Right cardiac atrium (tissue), 5 donors: ENCODE measurements at regions not wholly inside any gene's neighbourhood (a gene's known extent, or its start where the extent isn't known, plus 50 kb on each side); places are given as distances from the start of the nearest gene placed in this dataset.
A peak's percentile ranks its signal among the peaks of the same experiment; 100 is the strongest.

Experiments used
- ATAC-seq, 2 donors: fragments of 200-7000 bp; cut with Tn5 transposase; one replicate each; pipeline versions ENCODE4 v1.8.0 to v1.9.1; 2020; ENCODE audit warnings: moderate library complexity in 2 of 2, mild to moderate bottlenecking in 1 of 2
- DNase-seq, 3 donors: peaks; one replicate each; pipeline ENCODE4 v3.0.0-alpha.2; 2020
- H3K27ac ChIP-seq: one replicate; pipeline ENCODE4 v1.5.1; 2013; ENCODE audit warnings: mild to moderate bottlenecking, low read length, control low read depth, moderate library complexity
- H3K27me3 ChIP-seq: one replicate; pipeline ENCODE4 v1.6.1; 2013; ENCODE audit not compliant: control insufficient read depth, insufficient read depth
- H3K4me1 ChIP-seq: one replicate; pipeline ENCODE4 v1.6.1; 2013; ENCODE audit warnings: low read length; ENCODE audit not compliant: control insufficient read depth, insufficient read depth
- H3K4me3 ChIP-seq: one replicate; pipeline ENCODE4 v1.5.1; 2013; ENCODE audit warnings: low read length, control low read depth
- H3K9me3 ChIP-seq: one replicate; pipeline ENCODE4 v1.6.1; 2013; ENCODE audit warnings: low read length; ENCODE audit not compliant: control insufficient read depth
- WGBS: extraction: QIAGEN DNeasy Blood & Tissue Kit; methylation state at CpG from one replicate; pipeline ENCODE4 v1.1.7; 2013; 5-methylcytosine and 5-hydroxymethylcytosine counted together
- intact Hi-C, 4 donors: fragments of 100-400 bp; cut with DNase I; formaldehyde crosslinking; loops; one replicate each; pipeline versions ENCODE4 v1.11.0 to v1.14.0; 2022 to 2023
- donor health status: healthy with polysubstance abuse.
- donor health status: DM: no; HTN: yes; CAD: no.
- donor health status: DM: no; HTN: no; CAD: no.
- donor health status: DM: no; HTN: yes; CAD: no; lungs with severe emphysema.
- donor health status: DM: yes; HTN: yes; CAD: no.

DNA sequence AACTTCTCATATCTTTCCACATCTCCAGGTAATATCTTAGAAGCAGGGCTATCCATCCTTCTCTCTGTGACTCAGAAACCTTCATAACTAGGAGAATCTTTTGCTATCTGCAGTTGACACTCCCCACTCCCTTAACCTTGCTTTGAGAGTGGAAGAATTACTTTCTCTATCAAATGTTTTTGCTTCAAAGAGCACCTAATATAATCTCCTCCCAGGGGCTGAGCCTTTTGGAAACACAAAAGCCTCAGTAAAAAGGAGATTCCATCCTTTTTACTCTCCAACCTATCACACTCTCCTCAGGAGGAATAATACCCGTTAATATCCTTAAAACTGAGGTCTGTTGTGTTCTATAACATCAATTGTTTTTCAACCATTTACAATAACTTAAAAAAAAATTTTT lies 94.9 kb upstream of the DNAJC10 start:
- intact Hi-C loops, result no loop called here
- no peaks in the 10 kb centered on the region for H3K9me3 ChIP-seq
- ATAC-seq (no peak), DNase-seq (no peak)
- no peaks in the 10 kb centered on the region for H3K27me3 ChIP-seq
- H3K27ac ChIP-seq, result no peak overlapping the region
- no peaks in the 10 kb centered on the region for H3K4me1 ChIP-seq
- WGBS, result 74% methylated on average over 1 of the region's 1 CpG
- H3K4me3 ChIP-seq, result no peak overlapping the region

DNA sequence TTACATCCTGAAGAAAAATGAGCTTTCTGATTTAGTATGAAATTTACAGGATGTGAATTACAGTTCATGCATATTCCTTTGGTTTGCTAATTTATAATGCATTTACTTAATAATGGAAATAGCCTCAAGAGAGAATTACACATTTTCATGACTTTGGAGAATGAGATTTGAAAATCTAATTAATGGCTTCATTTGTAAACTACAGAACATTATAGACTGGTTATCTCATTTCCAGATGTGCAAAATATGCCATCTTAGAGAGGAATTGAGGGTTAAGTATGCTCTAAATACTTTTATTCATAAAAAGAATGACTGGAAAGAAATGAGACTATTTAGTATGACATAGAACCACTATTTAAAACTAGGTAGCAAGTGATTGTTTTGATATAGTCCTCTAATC lies 94.2 kb upstream of the DNAJC10 start:
- no peaks in the 10 kb centered on the region for H3K9me3 ChIP-seq
- no peak overlapping the region for H3K27ac ChIP-seq
- no peaks in the 10 kb centered on the region for H3K4me1 ChIP-seq
- no peak for DNase-seq
- H3K27me3 ChIP-seq, result no peaks in the 10 kb centered on the region
- intact Hi-C loops, result no loop called here
- no peak for ATAC-seq
- no peak overlapping the region for H3K4me3 ChIP-seq

DNA sequence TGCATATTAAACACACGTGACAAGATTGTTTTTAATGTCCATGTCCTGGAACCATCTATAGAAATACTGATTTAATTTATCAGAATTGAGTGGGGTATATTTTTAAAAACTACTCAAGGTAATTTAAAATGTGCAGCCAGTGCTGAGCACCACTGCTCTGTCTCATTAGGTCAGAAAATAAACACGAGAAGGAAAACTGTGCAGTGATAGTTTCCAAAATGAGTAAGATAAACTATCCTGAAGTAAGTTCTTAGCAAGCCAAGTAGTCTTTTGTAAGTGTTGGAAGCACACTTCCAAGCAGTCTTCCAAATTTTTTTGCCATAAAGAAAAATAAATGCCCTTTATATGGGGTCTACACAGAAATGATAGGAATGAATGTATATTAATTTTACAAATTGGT lies 93.8 kb upstream of the DNAJC10 start:
- Histone ChIP-seq H3K27me3 (no peaks in the 10 kb centered on the region), H3K9me3 (no peaks in the 10 kb centered on the region), H3K4me3 (no peak overlapping the region), H3K27ac (no peak overlapping the region), H3K4me1 (no peaks in the 10 kb centered on the region)
- DNase-seq (no peak), ATAC-seq (peak; percentile 44 to 61)
- intact Hi-C loops, result no loop called here
- 51% methylated on average over 2 of the region's 2 CpGs for WGBS

DNA sequence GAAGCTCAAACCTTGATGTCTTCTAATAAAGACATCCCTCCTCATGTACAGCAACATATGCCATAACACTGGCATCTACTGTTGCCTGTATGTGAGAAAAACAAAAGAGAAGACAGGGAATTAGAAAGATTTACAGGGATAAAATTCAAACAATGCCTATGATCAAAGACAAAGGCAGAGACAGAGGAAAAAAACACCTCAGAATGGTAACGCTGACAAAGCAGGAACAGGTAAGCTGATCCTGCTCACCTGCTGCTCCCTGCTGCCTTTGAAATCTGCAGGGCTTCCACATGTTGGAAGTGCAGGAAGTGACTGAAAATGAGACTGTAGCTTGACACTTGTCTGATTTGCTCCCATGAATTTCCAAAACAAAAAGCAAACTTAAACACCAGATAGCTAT lies 90.2 kb upstream of the DNAJC10 start:
- no peak overlapping the region for H3K4me3 ChIP-seq
- 78% methylated on average over 1 of the region's 1 CpG for WGBS
- intact Hi-C loops, result no loop called here
- DNase-seq, result no peak
- H3K9me3 ChIP-seq, result no peaks in the 10 kb centered on the region
- no peak overlapping the region for H3K27ac ChIP-seq
- H3K4me1 ChIP-seq, result no peaks in the 10 kb centered on the region
- ATAC-seq, result no peak
- no peaks in the 10 kb centered on the region for H3K27me3 ChIP-seq

DNA sequence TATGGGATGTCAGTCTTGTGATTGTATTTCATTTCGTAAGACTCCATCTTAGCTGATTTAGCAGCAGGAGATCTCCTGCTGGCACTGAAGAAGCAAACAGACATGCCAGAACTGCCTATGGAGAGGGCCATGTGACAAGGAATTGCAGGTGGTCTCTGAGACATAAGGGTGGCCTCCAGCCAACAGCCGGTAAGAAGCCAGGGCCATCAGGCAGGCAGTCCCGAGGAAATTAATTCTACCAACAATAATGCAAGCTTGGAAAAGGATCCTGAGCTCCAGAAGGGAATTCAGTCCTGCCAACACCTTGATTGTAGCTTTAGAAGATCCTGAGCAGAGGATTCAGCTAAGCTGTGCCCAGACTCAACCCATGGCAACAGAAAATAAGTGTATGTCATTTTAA lies 87.1 kb upstream of the DNAJC10 start:
- no peak for DNase-seq
- H3K27me3 ChIP-seq, result no peaks in the 10 kb centered on the region
- H3K9me3 ChIP-seq, result no peaks in the 10 kb centered on the region
- no peaks in the 10 kb centered on the region for H3K4me1 ChIP-seq
- intact Hi-C loops, result no loop called here
- H3K4me3 ChIP-seq, result no peak overlapping the region
- 68% methylated on average over 3 of the region's 3 CpGs for WGBS
- no peak for ATAC-seq
- no peak overlapping the region for H3K27ac ChIP-seq

DNA sequence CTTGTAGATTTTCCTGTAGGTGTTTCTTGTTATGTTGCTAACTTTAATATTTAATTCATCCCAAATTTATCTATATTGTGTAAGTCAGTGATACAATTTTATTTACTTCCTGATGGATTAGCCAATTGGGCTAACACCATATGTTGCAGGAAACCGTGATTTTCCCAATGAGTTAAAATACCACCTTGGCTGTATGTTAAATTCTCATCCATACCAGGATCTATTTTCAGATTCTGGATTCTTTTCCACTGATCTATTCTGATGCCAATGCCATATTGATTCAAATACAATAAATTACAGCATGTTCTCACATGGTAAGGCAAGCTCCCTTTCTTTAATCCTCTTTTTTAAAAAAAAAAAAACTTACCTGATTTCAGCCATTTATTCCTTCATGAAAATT lies 85.8 kb upstream of the DNAJC10 start:
- no peak overlapping the region for H3K4me3 ChIP-seq
- DNase-seq, result no peak
- H3K4me1 ChIP-seq, result no peaks in the 10 kb centered on the region
- WGBS, result 96% methylated on average over 1 of the region's 1 CpG
- no peak overlapping the region for H3K27ac ChIP-seq
- H3K27me3 ChIP-seq, result no peaks in the 10 kb centered on the region
- no peaks in the 10 kb centered on the region for H3K9me3 ChIP-seq
- intact Hi-C loops, result no loop called here
- ATAC-seq, result no peak

DNA sequence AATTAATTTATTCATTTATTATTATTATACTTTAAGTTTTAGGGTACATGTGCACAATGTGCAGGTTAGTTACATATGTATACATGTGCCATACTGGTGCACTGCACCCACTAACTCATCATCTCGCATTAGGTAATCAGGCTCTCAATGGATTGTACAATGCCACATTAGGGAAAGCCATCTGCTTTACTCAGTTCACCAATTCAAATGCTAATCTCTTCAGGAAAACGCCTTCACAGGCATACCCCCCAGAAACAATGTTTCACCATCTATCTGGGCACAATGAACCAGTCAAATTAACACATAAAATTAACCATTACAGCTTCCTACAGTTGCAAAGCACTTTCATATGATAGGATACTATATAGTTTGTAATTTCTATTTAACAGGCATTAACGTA lies 84.8 kb upstream of the DNAJC10 start:
- no peak for DNase-seq
- WGBS, result 82% methylated on average over 3 of the region's 3 CpGs
- no peak for ATAC-seq
- Histone ChIP-seq H3K9me3 (no peaks in the 10 kb centered on the region), H3K4me3 (no peak overlapping the region), H3K27me3 (no peaks in the 10 kb centered on the region), H3K27ac (no peak overlapping the region), H3K4me1 (no peaks in the 10 kb centered on the region)
- intact Hi-C loops, result no loop called here

DNA sequence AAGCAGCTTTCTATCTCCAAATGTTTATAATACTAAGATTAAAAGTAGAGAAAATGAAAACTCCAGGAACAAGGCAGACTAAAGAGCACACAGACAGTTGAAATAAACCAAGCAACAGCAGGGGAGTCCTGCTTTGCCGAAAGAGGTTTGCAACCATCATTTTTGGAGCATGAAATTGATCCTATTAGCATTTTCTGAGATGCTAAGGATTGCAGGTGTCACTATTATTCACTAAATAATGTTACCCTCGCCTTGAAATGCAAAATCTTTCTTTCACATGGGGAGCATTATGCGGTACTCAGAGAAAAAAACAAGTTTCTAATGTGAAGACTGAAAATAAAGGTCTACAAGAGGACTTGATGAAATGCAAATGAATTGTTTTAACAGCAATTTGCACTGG lies 81.7 kb upstream of the DNAJC10 start:
- Histone ChIP-seq H3K4me1 (no peaks in the 10 kb centered on the region), H3K27me3 (no peaks in the 10 kb centered on the region), H3K9me3 (no peaks in the 10 kb centered on the region), H3K4me3 (no peak overlapping the region), H3K27ac (no peak overlapping the region)
- intact Hi-C loops, result no loop called here
- no peak for ATAC-seq
- no peak for DNase-seq
- 90% methylated on average over 3 of the region's 3 CpGs for WGBS

DNA sequence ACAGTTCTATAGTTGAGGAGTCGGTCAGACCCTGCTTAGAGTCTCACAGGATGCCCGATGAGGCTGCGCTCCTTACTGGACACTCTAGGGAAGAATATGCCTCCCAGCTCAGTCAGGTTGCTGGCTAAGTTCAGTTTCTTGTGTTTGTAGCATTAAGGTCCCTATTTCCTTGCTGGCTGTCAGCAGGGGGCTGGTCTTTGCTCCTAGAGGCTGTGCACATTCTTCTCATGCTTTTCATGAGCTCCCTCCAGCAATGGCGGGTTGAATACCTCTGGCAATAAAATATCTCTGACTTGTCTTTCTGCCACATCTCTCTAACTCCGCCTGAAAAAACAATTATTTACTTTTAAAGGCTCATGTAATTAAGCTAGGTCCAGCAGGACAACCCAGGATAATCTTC lies 79.4 kb upstream of the DNAJC10 start:
- no peaks in the 10 kb centered on the region for H3K4me1 ChIP-seq
- no peaks in the 10 kb centered on the region for H3K9me3 ChIP-seq
- intact Hi-C loops, result no loop called here
- DNase-seq (no peak), ATAC-seq (no peak)
- no peak overlapping the region for H3K4me3 ChIP-seq
- no peaks in the 10 kb centered on the region for H3K27me3 ChIP-seq
- WGBS, result 69% methylated on average over 5 of the region's 5 CpGs
- no peak overlapping the region for H3K27ac ChIP-seq

DNA sequence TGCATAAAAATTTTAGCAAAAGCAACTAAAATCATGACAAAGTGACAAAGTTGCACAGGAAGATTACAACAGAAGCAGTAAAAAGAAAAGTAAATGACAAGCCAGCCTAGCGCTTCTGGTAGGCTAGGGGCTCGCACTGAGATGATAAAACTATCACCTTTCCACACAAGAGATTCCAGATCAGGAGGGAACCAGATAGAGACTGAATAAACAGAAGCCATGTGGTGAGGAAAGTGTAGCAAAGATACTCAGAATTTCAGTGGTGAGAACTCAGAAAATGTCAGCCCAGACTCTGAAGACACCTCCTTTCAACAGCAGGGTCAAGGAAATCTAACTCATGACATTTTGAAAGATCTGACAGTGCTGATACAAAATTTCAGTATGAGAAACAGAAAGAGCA lies 77.4 kb upstream of the DNAJC10 start:
- intact Hi-C loops, result no loop called here
- Histone ChIP-seq H3K27ac (no peak overlapping the region), H3K4me1 (no peaks in the 10 kb centered on the region), H3K27me3 (no peaks in the 10 kb centered on the region), H3K9me3 (no peaks in the 10 kb centered on the region), H3K4me3 (no peak overlapping the region)
- ATAC-seq, result no peak
- no peak for DNase-seq
- WGBS, result 91% methylated on average over 2 of the region's 2 CpGs

DNA sequence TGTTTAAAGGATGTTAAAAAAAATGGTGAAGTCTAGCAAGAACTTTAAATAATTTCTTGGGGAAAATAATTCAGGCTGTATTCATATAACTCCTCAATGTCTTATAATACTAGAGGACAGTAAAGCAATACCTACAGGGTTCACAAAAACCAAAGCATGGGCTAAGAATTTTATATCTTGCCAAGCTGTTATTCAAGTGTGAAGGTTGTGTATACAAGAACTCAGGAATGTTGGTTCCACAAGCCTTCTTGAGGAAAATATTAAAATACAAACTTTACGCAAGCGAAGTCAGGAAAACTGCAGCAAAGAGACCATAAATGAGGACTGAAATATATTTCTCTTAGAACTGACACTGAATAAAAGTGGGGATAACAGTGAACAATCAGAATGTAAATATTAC lies 76.1 kb upstream of the DNAJC10 start:
- no peaks in the 10 kb centered on the region for H3K4me1 ChIP-seq
- intact Hi-C loops, result no loop called here
- no peaks in the 10 kb centered on the region for H3K9me3 ChIP-seq
- no peaks in the 10 kb centered on the region for H3K27me3 ChIP-seq
- DNase-seq (no peak), ATAC-seq (no peak)
- 96% methylated on average over 2 of the region's 2 CpGs for WGBS
- no peak overlapping the region for H3K27ac ChIP-seq
- H3K4me3 ChIP-seq, result no peak overlapping the region

DNA sequence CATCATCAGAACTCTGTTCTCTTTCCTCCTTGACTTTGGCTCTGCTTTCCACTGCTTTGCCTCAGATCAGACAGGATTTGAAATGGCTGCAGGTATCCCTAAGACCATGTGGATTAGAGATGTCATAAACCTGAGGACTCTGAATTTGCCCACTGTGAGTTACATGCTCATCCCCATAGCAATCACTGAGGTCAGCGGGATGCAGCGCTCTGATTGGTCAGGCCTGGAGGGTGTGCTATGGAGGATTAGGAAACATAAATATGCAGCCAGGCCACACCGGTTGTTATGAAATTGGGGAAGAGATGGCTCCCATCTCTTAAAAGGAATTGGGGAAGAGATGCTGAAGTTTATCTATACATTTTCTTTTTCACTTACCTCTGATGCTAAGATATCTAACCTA lies 73.7 kb upstream of the DNAJC10 start:
- no peaks in the 10 kb centered on the region for H3K4me1 ChIP-seq

More for the DNA sequence above, 73.7 kb upstream of the DNAJC10 start:
- intact Hi-C loops, result no loop called here
- peak; percentile 57 to 78 (median 77) for DNase-seq
- Histone ChIP-seq H3K9me3 (no peaks in the 10 kb centered on the region), H3K4me3 (no peak overlapping the region), H3K27ac (no peak overlapping the region), H3K27me3 (no peaks in the 10 kb centered on the region)
- ATAC-seq, result peak; percentile 45 to 90
- 72% methylated on average over 3 of the region's 3 CpGs for WGBS
